Mesendoderm (in vitro differentiated cells): ENCODE measurements at regions not wholly inside any gene's neighbourhood (a gene's known extent, or its start where the extent isn't known, plus 50 kb on each side); places are given as distances from the start of the nearest gene placed in this dataset.
"Not testable (repeated sequence)": the region's sequence is repeated elsewhere in the genome, so short reads cannot be mapped to it uniquely, and the experiment has no call there.

Source experiments
- DNase-seq: peaks from one replicate; pipeline ENCODE4 v3.0.0; 2013
- H2AK5ac ChIP-seq: 2 replicates; pipeline ENCODE4 v1.6.1; 2013; ENCODE audit warnings: low read length, inconsistent platforms
- H2BK120ac ChIP-seq: 2 replicates; pipeline ENCODE4 v1.6.1; 2013; ENCODE audit warnings: low read depth, mild to moderate bottlenecking, low read length, moderate library complexity, mixed read lengths
- H2BK15ac ChIP-seq: replicated peaks from 2 replicates; pipeline ENCODE4 v1.6.1; 2013; ENCODE audit warnings: low read depth, mild to moderate bottlenecking, moderate library complexity
- H2BK5ac ChIP-seq: 2 replicates; pipeline ENCODE4 v1.6.1; 2013; ENCODE audit warnings: low read length, inconsistent platforms
- H3K18ac ChIP-seq: 2 replicates; pipeline ENCODE4 v1.6.1; 2013; ENCODE audit warnings: mild to moderate bottlenecking, low read length, mixed read lengths
- H3K23ac ChIP-seq: one replicate; pipeline ENCODE4 v1.6.1; 2013; ENCODE audit warnings: low read length
- H3K27ac ChIP-seq: 2 replicates; pipeline ENCODE4 v1.5.1; 2013; ENCODE audit warnings: low read depth, mild to moderate bottlenecking, inconsistent platforms, low read length, moderate library complexity
- H3K27me3 ChIP-seq: 2 replicates; pipeline ENCODE4 v1.6.1; 2013; ENCODE audit warnings: low read length, control low read depth, mild to moderate bottlenecking, inconsistent platforms; ENCODE audit not compliant: insufficient read depth, poor library complexity
- H3K36me3 ChIP-seq: 2 replicates; pipeline ENCODE4 v1.6.1; 2013; ENCODE audit warnings: low read length, inconsistent platforms; ENCODE audit not compliant: control insufficient read depth, insufficient read depth
- H3K4ac ChIP-seq: one replicate; pipeline ENCODE4 v1.6.1; 2013; ENCODE audit warnings: low read depth, mild to moderate bottlenecking, low read length, moderate library complexity
- H3K4me1 ChIP-seq: 2 replicates; pipeline ENCODE4 v1.6.1; 2013; ENCODE audit warnings: low read depth, low read length, inconsistent platforms; ENCODE audit not compliant: control insufficient read depth
- H3K4me2 ChIP-seq: 2 replicates; pipeline ENCODE4 v1.6.1; 2013; ENCODE audit warnings: low read length
- H3K4me3 ChIP-seq: 2 replicates; pipeline ENCODE4 v1.5.1; 2013; ENCODE audit warnings: mild to moderate bottlenecking, low read length
- H3K56ac ChIP-seq: one replicate; pipeline ENCODE4 v1.6.1; 2013; ENCODE audit warnings: low read length
- H3K79me1 ChIP-seq: 2 replicates; pipeline ENCODE4 v1.6.1; 2013; ENCODE audit warnings: low read length, inconsistent platforms
- H3K79me2 ChIP-seq: 2 replicates; pipeline ENCODE4 v1.6.1; 2013; ENCODE audit warnings: mild to moderate bottlenecking, low read length; ENCODE audit not compliant: control insufficient read depth, insufficient read depth
- H3K9ac ChIP-seq: 2 replicates; pipeline ENCODE4 v1.6.1; 2013; ENCODE audit warnings: low read length, inconsistent platforms
- H4K5ac ChIP-seq: one replicate; pipeline ENCODE4 v1.6.1; 2013; ENCODE audit warnings: low read length
- H4K8ac ChIP-seq: one replicate; pipeline ENCODE4 v1.6.1; 2013; ENCODE audit warnings: low read depth, mild to moderate bottlenecking, control low read depth, low read length, moderate library complexity
- WGBS: extraction: QIAGEN DNeasy Blood & Tissue Kit; methylation state at CpG from one replicate; pipeline ENCODE4 v1.1.7; 2013; ENCODE audit warnings: low lambda C conversion rate, missing lambda C conversion rate; ENCODE audit not compliant: insufficient coverage; ENCODE audit errors: extremely low coverage; 5-methylcytosine and 5-hydroxymethylcytosine counted together

- no peak overlapping the region for H3K4me3 ChIP-seq
- no peak overlapping the region for H2AK5ac ChIP-seq
- H3K4ac ChIP-seq: peak overlapping the region; percentile 86
- H3K4me1 ChIP-seq: no peaks in the 10 kb centered on the region
- no peaks in the 10 kb centered on the region for H3K27me3 ChIP-seq
- no CpG with 5 or more reads among the region's 3 CpGs for WGBS
- no peak overlapping the region for H3K9ac ChIP-seq
- no peaks in the 10 kb centered on the region for H3K36me3 ChIP-seq
- no peak overlapping the region for H3K27ac ChIP-seq
- H2BK15ac ChIP-seq: no peak overlapping the region
- no peak overlapping the region for H3K4me2 ChIP-seq
- no peaks in the 10 kb centered on the region for H3K79me2 ChIP-seq
- no peak overlapping the region for H4K5ac ChIP-seq
- H3K23ac ChIP-seq: no peak overlapping the region
- DNase-seq: no peak
- no peaks in the 10 kb centered on the region for H3K79me1 ChIP-seq
- no peak overlapping the region for H2BK5ac ChIP-seq
- peak overlapping the region; percentile 18 for H2BK120ac ChIP-seq
- no peak overlapping the region for H4K8ac ChIP-seq
- no peak overlapping the region for H3K56ac ChIP-seq
- H3K18ac ChIP-seq: no peak overlapping the region
Measured at GRCh38 chr3:145259166-145259880, 901.7 kb downstream of the PLOD2 start.

GRCh38 chr3:145263458-145263857 lies 897.5 kb downstream of the PLOD2 start:
- H2BK120ac ChIP-seq, H2AK5ac ChIP-seq, H3K56ac ChIP-seq, H3K23ac ChIP-seq, H3K4me3 ChIP-seq, H2BK15ac ChIP-seq, H3K4me2 ChIP-seq, H4K5ac ChIP-seq, H3K27ac ChIP-seq, H3K18ac ChIP-seq, H2BK5ac ChIP-seq, H3K4me1 ChIP-seq, H4K8ac ChIP-seq, H3K27me3 ChIP-seq, H3K9ac ChIP-seq, H3K36me3 ChIP-seq, H3K79me2 ChIP-seq, H3K4ac ChIP-seq, H3K79me1 ChIP-seq, DNase-seq: not testable (repeated sequence)
- WGBS: no CpG with 5 or more reads among the region's 1 CpG

- Histone ChIP-seq H3K4me2 (no peak overlapping the region), H4K8ac (no peak overlapping the region), H2BK120ac (no peak overlapping the region), H3K36me3 (no peaks in the 10 kb centered on the region), H2BK5ac (no peak overlapping the region), H3K56ac (no peak overlapping the region), H2BK15ac (no peak overlapping the region), H4K5ac (no peak overlapping the region), H3K9ac (no peak overlapping the region), H3K23ac (no peak overlapping the region), H3K4me3 (no peak overlapping the region), H3K79me1 (no peaks in the 10 kb centered on the region), H3K27ac (no peak overlapping the region), H3K4ac (no peak overlapping the region), H3K4me1 (no peaks in the 10 kb centered on the region), H2AK5ac (no peak overlapping the region), H3K79me2 (no peaks in the 10 kb centered on the region), H3K18ac (no peak overlapping the region), H3K27me3 (no peaks in the 10 kb centered on the region)
- no CpG with 5 or more reads among the region's 6 CpGs for WGBS
- peak; percentile 55 for DNase-seq
Measured at GRCh38 chr3:145266368-145266767, 894.6 kb downstream of the PLOD2 start.

- Histone ChIP-seq H3K4me2 (no peak overlapping the region), H4K8ac (no peak overlapping the region), H3K56ac (no peak overlapping the region), H2BK120ac (no peak overlapping the region), H3K27ac (no peak overlapping the region), H3K23ac (no peak overlapping the region), H2BK5ac (no peak overlapping the region), H2AK5ac (no peak overlapping the region), H3K4me1 (no peaks in the 10 kb centered on the region), H4K5ac (no peak overlapping the region), H3K36me3 (no peaks in the 10 kb centered on the region), H3K27me3 (no peaks in the 10 kb centered on the region), H3K79me2 (no peaks in the 10 kb centered on the region), H3K9ac (no peak overlapping the region), H3K18ac (no peak overlapping the region), H3K4ac (no peak overlapping the region), H3K4me3 (no peak overlapping the region), H2BK15ac (no peak overlapping the region), H3K79me1 (no peaks in the 10 kb centered on the region)
- no peak for DNase-seq
- no CpG with 5 or more reads among the region's 3 CpGs for WGBS
Measured at GRCh38 chr3:145269106-145269505, 891.9 kb downstream of the PLOD2 start.

- no peaks in the 10 kb centered on the region for H3K79me1 ChIP-seq
- no peak overlapping the region for H3K27ac ChIP-seq
- no peak overlapping the region for H2BK5ac ChIP-seq
- H3K4ac ChIP-seq: no peak overlapping the region
- no peak overlapping the region for H3K4me3 ChIP-seq
- no peak overlapping the region for H4K5ac ChIP-seq
- WGBS: no CpG with 5 or more reads among the region's 3 CpGs
- DNase-seq: no peak
- no peak overlapping the region for H4K8ac ChIP-seq
- H3K56ac ChIP-seq: no peak overlapping the region
- H2BK15ac ChIP-seq: no peak overlapping the region
- H3K4me2 ChIP-seq: no peak overlapping the region
- H3K23ac ChIP-seq: no peak overlapping the region
- no peak overlapping the region for H2BK120ac ChIP-seq
- H3K9ac ChIP-seq: no peak overlapping the region
- no peaks in the 10 kb centered on the region for H3K4me1 ChIP-seq
- no peaks in the 10 kb centered on the region for H3K79me2 ChIP-seq
- no peaks in the 10 kb centered on the region for H3K36me3 ChIP-seq
- no peak overlapping the region for H3K18ac ChIP-seq
- H3K27me3 ChIP-seq: no peaks in the 10 kb centered on the region
- no peak overlapping the region for H2AK5ac ChIP-seq
Measured at GRCh38 chr3:145272684-145273083, 888.3 kb downstream of the PLOD2 start.

- Histone ChIP-seq H2AK5ac (no peak overlapping the region), H3K27me3 (no peaks in the 10 kb centered on the region), H3K36me3 (no peaks in the 10 kb centered on the region), H3K4ac (no peak overlapping the region), H3K9ac (no peak overlapping the region), H2BK15ac (no peak overlapping the region), H3K79me2 (no peaks in the 10 kb centered on the region), H3K4me2 (no peak overlapping the region), H2BK120ac (no peak overlapping the region), H3K4me1 (no peaks in the 10 kb centered on the region), H3K79me1 (no peaks in the 10 kb centered on the region), H3K56ac (no peak overlapping the region), H2BK5ac (no peak overlapping the region), H3K23ac (no peak overlapping the region), H3K27ac (no peak overlapping the region), H3K4me3 (no peak overlapping the region), H4K8ac (no peak overlapping the region), H3K18ac (no peak overlapping the region), H4K5ac (no peak overlapping the region)
- WGBS: no CpG with 5 or more reads among the region's 2 CpGs
- no peak for DNase-seq
Measured at GRCh38 chr3:145282505-145282904, 878.5 kb downstream of the PLOD2 start.
